Uterus (tissue), 2 donors: ENCODE measurements at regions not wholly inside any gene's neighbourhood (a gene's known extent, or its start where the extent isn't known, plus 50 kb on each side); places are given as distances from the start of the nearest gene placed in this dataset.

Source experiments
- POLR2A ChIP-seq, 2 donors: fragments of 450-650 bp; IDR thresholded peaks; one replicate each; pipeline ENCODE4 v1.6.1; 2016; ENCODE audit warnings: antibody characterized with exemption in 2 of 2, mild to moderate bottlenecking in 1 of 2, moderate library complexity in 1 of 2
- TF ChIP-seq, protein P1 (sequence below), 4 experiments: fragments of 200-600 bp in 2 of 4; fragments of 450-650 bp in 2 of 4; sonication (generic) in 2 of 4; IDR thresholded peaks; one replicate each; pipeline ENCODE4 v1.5.1; 2016 to 2019; ENCODE audit warnings: antibody characterized with exemption in 4 of 4, mild to moderate bottlenecking in 2 of 4, moderate library complexity in 1 of 4

DNA sequence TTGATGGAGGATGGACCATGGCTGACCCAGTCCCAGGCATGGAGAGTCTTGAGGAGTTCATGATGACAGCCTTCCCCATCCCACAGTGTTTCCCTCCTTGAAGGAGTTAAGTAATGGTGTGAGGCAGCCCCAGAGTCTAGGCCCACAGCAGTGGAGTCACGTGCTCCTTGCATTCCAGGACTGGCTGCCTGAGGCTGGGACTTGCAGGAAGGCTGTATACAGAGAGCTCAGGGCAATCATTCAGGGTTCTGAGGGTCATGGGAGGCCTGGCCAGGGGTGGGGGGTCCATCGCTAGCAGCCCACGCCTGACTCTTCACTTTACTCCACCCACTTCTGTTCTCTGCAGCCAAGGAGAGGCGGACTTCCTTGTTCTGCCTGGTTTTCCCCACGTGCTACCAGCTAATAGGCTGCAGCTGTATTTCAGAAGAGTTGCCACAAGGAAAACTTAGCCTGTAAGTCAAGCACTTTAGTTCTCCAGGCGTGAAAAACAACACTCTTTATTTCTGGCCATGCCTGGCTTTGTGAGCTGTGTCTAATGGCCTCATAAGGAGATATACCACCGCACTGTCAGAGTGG is 272.5 kb downstream of the DHX35 start:
- TF ChIP-seq, protein P1, sequence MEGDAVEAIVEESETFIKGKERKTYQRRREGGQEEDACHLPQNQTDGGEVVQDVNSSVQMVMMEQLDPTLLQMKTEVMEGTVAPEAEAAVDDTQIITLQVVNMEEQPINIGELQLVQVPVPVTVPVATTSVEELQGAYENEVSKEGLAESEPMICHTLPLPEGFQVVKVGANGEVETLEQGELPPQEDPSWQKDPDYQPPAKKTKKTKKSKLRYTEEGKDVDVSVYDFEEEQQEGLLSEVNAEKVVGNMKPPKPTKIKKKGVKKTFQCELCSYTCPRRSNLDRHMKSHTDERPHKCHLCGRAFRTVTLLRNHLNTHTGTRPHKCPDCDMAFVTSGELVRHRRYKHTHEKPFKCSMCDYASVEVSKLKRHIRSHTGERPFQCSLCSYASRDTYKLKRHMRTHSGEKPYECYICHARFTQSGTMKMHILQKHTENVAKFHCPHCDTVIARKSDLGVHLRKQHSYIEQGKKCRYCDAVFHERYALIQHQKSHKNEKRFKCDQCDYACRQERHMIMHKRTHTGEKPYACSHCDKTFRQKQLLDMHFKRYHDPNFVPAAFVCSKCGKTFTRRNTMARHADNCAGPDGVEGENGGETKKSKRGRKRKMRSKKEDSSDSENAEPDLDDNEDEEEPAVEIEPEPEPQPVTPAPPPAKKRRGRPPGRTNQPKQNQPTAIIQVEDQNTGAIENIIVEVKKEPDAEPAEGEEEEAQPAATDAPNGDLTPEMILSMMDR (IDR thresholded peaks at IDR 0.05), result no peak
- TF ChIP-seq POLR2A (IDR thresholded peaks at IDR 0.05), result no peak
